ENCODE measurements at regions not wholly inside any gene's neighbourhood (a gene's known extent, or its start where the extent isn't known, plus 50 kb on each side); places are given as distances from the start of the nearest gene placed in this dataset.

GRCh38 chr14:86774916-86775315, 1218.1 kb downstream of the GALC start:
- H3K9me3 ChIP-seq (replicated peaks), result no peaks in the 10 kb centered on the region
- H3K27me3 ChIP-seq (ENCODE audit: low read depth), result no peaks in the 10 kb centered on the region
- TF ChIP-seq CTCF (IDR thresholded peaks at IDR 0.05; ENCODE audit: borderline replicate concordance), result no peak
- H3K4me1 ChIP-seq, result no peaks in the 10 kb centered on the region
- no peak overlapping the region for H3K4me3 ChIP-seq
- intact Hi-C loops (cut with micrococcal nuclease), result no loop called here
- H3K36me3 ChIP-seq, result no peaks in the 10 kb centered on the region
- DNase-seq, result no peak
- H3K27ac ChIP-seq (replicated peaks), result no peak overlapping the region

GRCh38 chr14:86772075-86772474, 1220.9 kb downstream of the GALC start:
- no peaks in the 10 kb centered on the region for H3K27me3 ChIP-seq (ENCODE audit: low read depth)

GRCh38 chr14:86770186-86770585, 1222.8 kb downstream of the GALC start:
- no peak for DNase-seq
- Histone ChIP-seq H3K27ac (replicated peaks) (no peak overlapping the region), H3K4me1 (no peaks in the 10 kb centered on the region), H3K9me3 (replicated peaks) (no peaks in the 10 kb centered on the region), H3K36me3 (no peaks in the 10 kb centered on the region), H3K27me3 (ENCODE audit: low read depth) (no peaks in the 10 kb centered on the region), H3K4me3 (no peak overlapping the region)
- intact Hi-C loops (cut with micrococcal nuclease), result no loop called here
- no peak for TF ChIP-seq CTCF (IDR thresholded peaks at IDR 0.05; ENCODE audit: borderline replicate concordance)

More at GRCh38 chr14:86772075-86772474, 1220.9 kb downstream of the GALC start:
- no peaks in the 10 kb centered on the region for H3K36me3 ChIP-seq
- no peak for DNase-seq
- H3K27ac ChIP-seq (replicated peaks), result no peak overlapping the region
- intact Hi-C loops (cut with micrococcal nuclease), result no loop called here
- no peak for TF ChIP-seq CTCF (IDR thresholded peaks at IDR 0.05; ENCODE audit: borderline replicate concordance)
- H3K9me3 ChIP-seq (replicated peaks), result no peaks in the 10 kb centered on the region
- no peak overlapping the region for H3K4me3 ChIP-seq
- no peaks in the 10 kb centered on the region for H3K4me1 ChIP-seq

GRCh38 chr14:86766469-86766868, 1226.5 kb downstream of the GALC start:
- no peaks in the 10 kb centered on the region for H3K9me3 ChIP-seq (replicated peaks)
- no peaks in the 10 kb centered on the region for H3K27me3 ChIP-seq (ENCODE audit: low read depth)
- H3K4me1 ChIP-seq, result no peaks in the 10 kb centered on the region
- H3K4me3 ChIP-seq, result no peak overlapping the region
- no peaks in the 10 kb centered on the region for H3K36me3 ChIP-seq
- TF ChIP-seq CTCF (IDR thresholded peaks at IDR 0.05; ENCODE audit: borderline replicate concordance), result no peak
- DNase-seq, result no peak
- intact Hi-C loops (cut with micrococcal nuclease), result no loop called here
- H3K27ac ChIP-seq (replicated peaks), result no peak overlapping the region

- no peaks in the 10 kb centered on the region for H3K27me3 ChIP-seq (ENCODE audit: low read depth)
- no peaks in the 10 kb centered on the region for H3K4me1 ChIP-seq
- no peaks in the 10 kb centered on the region for H3K9me3 ChIP-seq (replicated peaks)
- H3K36me3 ChIP-seq, result no peaks in the 10 kb centered on the region
- no peak overlapping the region for H3K27ac ChIP-seq (replicated peaks)
- intact Hi-C loops (cut with micrococcal nuclease), result no loop called here
- no peak for DNase-seq
- TF ChIP-seq CTCF (IDR thresholded peaks at IDR 0.05; ENCODE audit: borderline replicate concordance), result no peak
- no peak overlapping the region for H3K4me3 ChIP-seq
Measured at GRCh38 chr14:86761611-86762010, 1231.4 kb downstream of the GALC start.
